Endothelial cell (in vitro differentiated cells): ENCODE measurements at regions not wholly inside any gene's neighbourhood (a gene's known extent, or its start where the extent isn't known, plus 50 kb on each side); places are given as distances from the start of the nearest gene placed in this dataset.

ENCODE experiments used
- DNase-seq: peaks from one replicate; pipeline ENCODE4 v3.0.0; 2021; ENCODE audit warnings: low spot score
- H3K27ac Mint-ChIP-seq: one replicate; pipeline ENCODE4 v1.8.0; 2021; ENCODE audit warnings: mixed read lengths, inconsistent platforms; ENCODE audit not compliant: unreplicated experiment
- H3K27me3 Mint-ChIP-seq: one replicate; pipeline ENCODE4 v1.8.0; 2021; ENCODE audit warnings: mild to moderate bottlenecking, moderate library complexity, mixed read lengths, inconsistent platforms; ENCODE audit not compliant: unreplicated experiment
- H3K36me3 Mint-ChIP-seq: one replicate; pipeline ENCODE4 v1.8.0; 2021; ENCODE audit warnings: mild to moderate bottlenecking, low read depth, mixed read lengths, inconsistent platforms; ENCODE audit not compliant: unreplicated experiment
- H3K4me1 Mint-ChIP-seq: one replicate; pipeline ENCODE4 v1.8.0; 2021; ENCODE audit warnings: mild to moderate bottlenecking, mixed read lengths, inconsistent platforms; ENCODE audit not compliant: unreplicated experiment
- H3K4me3 Mint-ChIP-seq: one replicate; pipeline ENCODE4 v1.8.0; 2021; ENCODE audit warnings: mild to moderate bottlenecking, mixed read lengths, inconsistent platforms; ENCODE audit not compliant: unreplicated experiment
- H3K9me3 Mint-ChIP-seq: one replicate; pipeline ENCODE4 v1.8.0; 2021; ENCODE audit warnings: mixed read lengths, inconsistent platforms; ENCODE audit not compliant: unreplicated experiment
- TF ChIP-seq, protein P1 (sequence below): fragments of 200-600 bp; sonication (generic); IDR thresholded peaks from one replicate; pipeline ENCODE4 v1.5.0; 2021; ENCODE audit warnings: antibody characterized with exemption; ENCODE audit not compliant: unreplicated experiment

DNA sequence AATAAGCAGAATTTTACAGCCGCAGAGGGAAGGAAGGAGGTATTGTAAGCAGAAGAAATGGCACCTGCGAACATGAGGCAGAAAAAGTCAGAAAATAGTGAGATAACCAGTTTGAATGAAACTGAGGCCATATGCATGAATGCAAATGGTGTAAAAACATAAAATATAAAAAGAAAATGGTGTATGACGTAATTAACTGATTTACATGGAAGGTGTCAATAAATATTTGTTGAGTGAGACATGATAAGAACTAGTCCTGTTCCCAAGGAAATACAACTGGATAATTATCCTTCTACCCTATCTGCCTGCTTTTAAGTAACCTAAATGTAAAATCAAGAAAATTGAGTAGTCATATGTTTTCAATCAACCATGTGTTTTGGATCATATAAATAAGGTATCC is 178.1 kb upstream of the TOX3 start:
- Mint-ChIP-seq H3K27ac (no peak overlapping the region), H3K27me3 (no peaks in the 10 kb centered on the region), H3K36me3 (no peaks in the 10 kb centered on the region), H3K9me3 (no peaks in the 10 kb centered on the region), H3K4me1 (no peaks in the 10 kb centered on the region), H3K4me3 (no peak overlapping the region)
- TF ChIP-seq, protein P1, sequence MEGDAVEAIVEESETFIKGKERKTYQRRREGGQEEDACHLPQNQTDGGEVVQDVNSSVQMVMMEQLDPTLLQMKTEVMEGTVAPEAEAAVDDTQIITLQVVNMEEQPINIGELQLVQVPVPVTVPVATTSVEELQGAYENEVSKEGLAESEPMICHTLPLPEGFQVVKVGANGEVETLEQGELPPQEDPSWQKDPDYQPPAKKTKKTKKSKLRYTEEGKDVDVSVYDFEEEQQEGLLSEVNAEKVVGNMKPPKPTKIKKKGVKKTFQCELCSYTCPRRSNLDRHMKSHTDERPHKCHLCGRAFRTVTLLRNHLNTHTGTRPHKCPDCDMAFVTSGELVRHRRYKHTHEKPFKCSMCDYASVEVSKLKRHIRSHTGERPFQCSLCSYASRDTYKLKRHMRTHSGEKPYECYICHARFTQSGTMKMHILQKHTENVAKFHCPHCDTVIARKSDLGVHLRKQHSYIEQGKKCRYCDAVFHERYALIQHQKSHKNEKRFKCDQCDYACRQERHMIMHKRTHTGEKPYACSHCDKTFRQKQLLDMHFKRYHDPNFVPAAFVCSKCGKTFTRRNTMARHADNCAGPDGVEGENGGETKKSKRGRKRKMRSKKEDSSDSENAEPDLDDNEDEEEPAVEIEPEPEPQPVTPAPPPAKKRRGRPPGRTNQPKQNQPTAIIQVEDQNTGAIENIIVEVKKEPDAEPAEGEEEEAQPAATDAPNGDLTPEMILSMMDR, result no peak
- no peak for DNase-seq

DNA sequence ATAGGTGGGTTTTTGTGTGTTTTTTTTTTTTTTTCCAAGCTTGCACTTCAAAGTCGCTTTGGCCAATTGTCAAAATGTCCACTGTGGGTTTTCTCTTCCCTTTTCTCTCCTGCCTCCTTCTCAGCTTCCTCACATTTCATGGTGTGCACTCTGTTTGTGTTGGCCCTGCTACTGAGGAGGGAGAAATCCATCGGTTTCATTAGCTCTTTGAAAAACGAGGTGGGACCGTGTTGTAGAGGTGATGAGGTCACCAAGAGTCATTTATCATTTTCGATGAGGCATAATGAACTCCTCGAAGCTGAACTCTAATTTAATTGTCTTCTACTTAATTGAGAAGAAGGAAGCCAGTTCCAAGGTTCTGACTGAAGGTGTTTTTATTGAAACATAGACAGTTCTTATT is 174.4 kb upstream of the TOX3 start:
- TF ChIP-seq, protein P1, result no peak
- Mint-ChIP-seq H3K36me3 (no peaks in the 10 kb centered on the region), H3K4me1 (no peaks in the 10 kb centered on the region), H3K27me3 (no peaks in the 10 kb centered on the region), H3K9me3 (no peaks in the 10 kb centered on the region), H3K27ac (no peak overlapping the region), H3K4me3 (no peak overlapping the region)
- no peak for DNase-seq

DNA sequence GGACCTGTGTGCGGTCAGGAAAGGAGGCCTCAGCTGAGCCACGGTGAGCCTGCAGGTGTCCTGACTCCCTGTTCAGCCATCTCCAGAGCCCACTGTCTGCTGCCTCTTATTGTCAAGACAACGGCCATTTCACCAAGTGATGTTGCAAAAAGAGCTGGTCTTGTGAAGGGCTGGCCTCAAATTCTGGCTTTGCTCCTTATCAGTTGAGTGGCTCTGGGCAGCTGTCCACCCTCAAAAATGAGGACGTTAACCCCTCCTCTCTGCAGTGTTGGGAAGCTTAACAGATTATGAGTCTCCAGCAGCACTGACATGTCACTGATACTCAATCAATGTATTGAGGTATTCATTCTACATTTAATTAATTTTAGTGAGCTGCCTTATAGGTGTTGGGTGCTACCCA is 171.1 kb upstream of the TOX3 start:
- no peak for DNase-seq
- H3K27me3 Mint-ChIP-seq, result no peaks in the 10 kb centered on the region
- no peaks in the 10 kb centered on the region for H3K4me1 Mint-ChIP-seq
- TF ChIP-seq, protein P1, result no peak
- no peak overlapping the region for H3K4me3 Mint-ChIP-seq
- no peak overlapping the region for H3K27ac Mint-ChIP-seq
- H3K36me3 Mint-ChIP-seq, result no peaks in the 10 kb centered on the region
- no peaks in the 10 kb centered on the region for H3K9me3 Mint-ChIP-seq

DNA sequence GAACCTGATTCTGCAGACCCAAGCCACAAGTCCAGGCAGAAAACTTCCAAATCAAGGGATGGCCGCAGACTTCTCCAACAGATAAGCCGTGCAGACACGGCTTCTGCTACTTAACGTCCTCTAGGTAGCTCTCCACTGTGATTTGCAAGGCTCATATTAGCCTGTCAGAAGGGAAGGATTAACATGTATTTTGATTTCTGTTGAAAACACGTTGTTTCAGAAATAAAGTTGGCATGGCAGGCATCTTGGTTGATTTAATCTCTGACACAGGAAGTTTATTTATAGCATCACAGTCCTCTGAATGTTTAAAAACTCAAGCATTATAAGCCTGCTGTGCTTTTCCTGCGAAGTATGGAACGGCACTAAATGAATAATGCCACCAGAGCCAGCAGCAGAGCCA is 166.8 kb upstream of the TOX3 start:
- TF ChIP-seq, protein P1, result no peak
- H3K27me3 Mint-ChIP-seq, result no peaks in the 10 kb centered on the region

DNA sequence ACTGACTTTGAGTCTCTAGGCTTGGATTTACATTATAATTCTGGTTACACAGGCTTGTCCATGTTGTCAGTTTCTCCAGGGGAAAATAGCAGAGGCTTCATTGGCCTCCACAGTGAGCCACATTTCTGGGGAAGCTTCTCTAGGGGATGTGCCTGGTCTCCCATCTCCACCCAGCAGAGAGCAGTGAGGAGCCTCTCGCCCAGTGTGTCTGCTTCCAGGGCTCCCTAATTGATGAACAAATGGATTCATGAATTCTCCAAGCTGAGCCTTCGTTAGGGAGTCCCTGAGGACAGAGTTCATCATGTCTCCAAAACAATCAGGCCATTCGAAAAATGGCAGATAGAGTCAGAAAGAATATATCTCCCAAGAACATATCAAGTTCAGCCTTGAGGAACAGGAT is 162.4 kb upstream of the TOX3 start:
- TF ChIP-seq, protein P1, result no peak
- Mint-ChIP-seq H3K36me3 (no peaks in the 10 kb centered on the region), H3K4me1 (no peaks in the 10 kb centered on the region), H3K27me3 (no peaks in the 10 kb centered on the region), H3K4me3 (no peak overlapping the region), H3K9me3 (no peaks in the 10 kb centered on the region), H3K27ac (no peak overlapping the region)
- DNase-seq, result no peak

More for the DNA sequence above, 166.8 kb upstream of the TOX3 start:
- Mint-ChIP-seq H3K4me3 (no peak overlapping the region), H3K4me1 (no peaks in the 10 kb centered on the region), H3K36me3 (no peaks in the 10 kb centered on the region), H3K9me3 (no peaks in the 10 kb centered on the region), H3K27ac (no peak overlapping the region)
- no peak for DNase-seq
